ENCODE measurements at regions not wholly inside any gene's neighbourhood (a gene's known extent, or its start where the extent isn't known, plus 50 kb on each side); places are given as distances from the start of the nearest gene placed in this dataset.

- Histone ChIP-seq H3K9me3 (peaks cover 0 to 14% (median 9%) of the 10 kb centered on the region in 8 donors), H3K27ac (no peak overlapping the region), H3K4me3 (no peak overlapping the region), H3K36me3 (no peaks in the 10 kb centered on the region), H3K27me3 (replicated peaks in 1 of 7) (no peaks in the 10 kb centered on the region), H3K4me1 (no peaks in the 10 kb centered on the region)
- no peak for DNase-seq
- intact Hi-C loops (cut with DNase I; ENCODE audit: low total_unique reads): no loop called here
- TF ChIP-seq POLR2A (IDR thresholded peaks at IDR 0.05): no peak
- no peak for TF ChIP-seq POLR2AphosphoS5 (IDR thresholded peaks at IDR 0.05)
- TF ChIP-seq CTCF (IDR thresholded peaks at IDR 0.05 in 8 of 11, conservative IDR thresholded peaks at IDR 0.05 in 3 of 11): no peak
Observed at GRCh38 chr12:29940811-29941210, 157.1 kb upstream of the TMTC1 start.

GRCh38 chr12:29930503-29930902 lies 146.8 kb upstream of the TMTC1 start:
- Histone ChIP-seq H3K4me3 (no peak overlapping the region), H3K4me1 (no peaks in the 10 kb centered on the region), H3K27ac (no peak overlapping the region), H3K9me3 (no peaks in the 10 kb centered on the region), H3K27me3 (replicated peaks in 1 of 7) (no peaks in the 10 kb centered on the region), H3K36me3 (no peaks in the 10 kb centered on the region)
- intact Hi-C loops (cut with DNase I; ENCODE audit: low total_unique reads): no loop called here
- TF ChIP-seq POLR2A (IDR thresholded peaks at IDR 0.05) (no peak), POLR2AphosphoS5 (IDR thresholded peaks at IDR 0.05) (no peak), CTCF (IDR thresholded peaks at IDR 0.05 in 8 of 11, conservative IDR thresholded peaks at IDR 0.05 in 3 of 11) (no peak)
- no peak for DNase-seq

- intact Hi-C loops (cut with DNase I; ENCODE audit: low total_unique reads): no loop called here
- TF ChIP-seq POLR2A (IDR thresholded peaks at IDR 0.05) (no peak), CTCF (IDR thresholded peaks at IDR 0.05 in 8 of 11, conservative IDR thresholded peaks at IDR 0.05 in 3 of 11) (no peak)
Observed at GRCh38 chr12:29929295-29929694, 145.6 kb upstream of the TMTC1 start.

DNA sequence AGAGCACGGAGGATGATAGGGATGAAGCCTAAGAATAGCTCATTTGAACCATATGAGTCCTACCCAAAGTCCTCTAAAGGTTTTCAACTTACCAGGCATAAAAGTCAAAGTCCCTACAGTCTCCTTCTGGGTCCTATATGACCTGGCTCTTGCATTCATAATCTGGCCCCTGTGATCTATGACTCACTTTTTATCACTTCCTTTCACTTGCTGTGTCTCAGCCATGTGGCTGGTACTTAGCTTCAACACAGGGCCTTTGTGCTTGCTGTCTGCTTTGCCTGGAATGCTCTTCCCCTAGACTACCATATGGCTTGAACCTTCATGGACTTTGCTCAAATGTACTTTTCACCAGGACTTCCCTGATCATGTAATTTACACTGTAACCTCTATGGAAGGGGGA lies 137.6 kb upstream of the TMTC1 start:
- TF ChIP-seq CTCF (IDR thresholded peaks at IDR 0.05 in 8 of 11, conservative IDR thresholded peaks at IDR 0.05 in 3 of 11) (no peak), POLR2AphosphoS5 (IDR thresholded peaks at IDR 0.05) (no peak), POLR2A (IDR thresholded peaks at IDR 0.05) (no peak)
- no peaks in the 10 kb centered on the region for H3K36me3 ChIP-seq
- no peaks in the 10 kb centered on the region for H3K4me1 ChIP-seq
- no peak overlapping the region for H3K4me3 ChIP-seq
- no peak for DNase-seq
- no peak overlapping the region for H3K27ac ChIP-seq
- WGBS, 5 donors: 52 to 75% (median 62%) methylated on average over 1 of the region's 1 CpG
- H3K9me3 ChIP-seq: peaks cover 0 to 7% (median 0%) of the 10 kb centered on the region in 8 donors
- intact Hi-C loops (cut with DNase I; ENCODE audit: low total_unique reads): no loop called here
- no peaks in the 10 kb centered on the region for H3K27me3 ChIP-seq (replicated peaks in 1 of 7)

More at GRCh38 chr12:29929295-29929694, 145.6 kb upstream of the TMTC1 start:
- Histone ChIP-seq H3K4me1 (no peaks in the 10 kb centered on the region), H3K4me3 (no peak overlapping the region), H3K36me3 (no peaks in the 10 kb centered on the region), H3K27me3 (replicated peaks in 1 of 7) (no peaks in the 10 kb centered on the region), H3K27ac (no peak overlapping the region), H3K9me3 (no peaks in the 10 kb centered on the region)
- 72 to 89% (median 77%) methylated on average over 2 of the region's 2 CpGs for WGBS, 5 donors
- DNase-seq: no peak

All from spleen (tissue), 11 donors.